ENCODE measurements at regions not wholly inside any gene's neighbourhood (a gene's known extent, or its start where the extent isn't known, plus 50 kb on each side); places are given as distances from the start of the nearest gene placed in this dataset.
A peak's percentile ranks its signal among the peaks of the same experiment; 100 is the strongest.
"Not testable (repeated sequence)": the region's sequence is repeated elsewhere in the genome, so short reads cannot be mapped to it uniquely, and the experiment has no call there.

DNA sequence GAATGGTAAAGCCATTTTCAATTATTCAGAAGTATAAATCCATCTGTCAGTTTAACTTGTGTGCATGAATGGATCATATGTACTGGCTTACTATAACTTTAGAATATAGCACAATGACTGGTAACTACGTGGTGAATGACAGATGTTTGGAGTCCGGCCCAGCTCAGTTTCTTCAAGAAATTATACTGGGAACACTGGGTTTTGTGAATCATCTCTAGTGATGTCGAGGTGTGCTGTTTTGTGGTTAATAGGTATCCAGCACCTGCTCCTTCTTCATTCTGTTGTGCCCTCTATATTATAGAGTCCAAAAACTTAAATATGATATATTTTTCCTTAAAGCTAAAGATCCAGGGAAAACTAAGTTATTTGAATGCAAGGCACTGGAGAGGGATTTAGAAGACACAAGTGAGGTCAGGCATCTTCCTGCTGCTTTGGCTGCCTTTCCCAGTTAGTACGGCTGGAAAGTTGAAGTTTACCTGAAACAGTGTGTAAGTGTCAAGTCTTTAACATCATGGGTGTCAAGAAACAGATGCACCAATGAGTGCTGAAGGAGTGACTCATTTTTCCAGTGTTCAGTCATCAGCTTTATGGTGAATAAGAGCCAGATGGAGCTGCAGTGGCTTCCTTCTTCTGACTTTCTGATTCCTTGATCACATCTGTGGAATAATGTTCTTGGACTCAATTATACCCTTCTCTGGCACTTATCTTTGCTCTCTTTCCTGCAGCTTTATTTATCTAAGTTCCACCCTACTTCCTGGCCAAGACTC is 1079.5 kb upstream of the CELF4 start:
- no peak for DNase-seq

DNA sequence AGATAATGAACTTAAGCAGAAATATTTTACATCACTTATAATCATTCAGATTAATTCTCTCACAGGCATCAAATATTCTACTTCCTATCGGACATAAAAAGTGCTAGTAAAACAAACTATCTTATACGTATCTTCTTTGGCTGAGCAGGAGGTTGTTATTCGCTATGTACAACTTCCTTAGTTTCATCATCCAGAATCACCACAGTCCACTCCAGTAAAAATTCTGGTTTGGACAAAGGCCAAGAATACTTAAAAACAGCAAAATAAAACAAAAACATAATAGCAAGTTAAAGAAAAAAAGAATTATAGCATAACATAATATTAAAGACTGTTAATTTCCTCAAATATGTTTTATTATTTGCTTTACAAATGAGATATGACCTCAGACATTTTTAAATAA is 1077.1 kb upstream of the CELF4 start:
- no peak for DNase-seq

DNA sequence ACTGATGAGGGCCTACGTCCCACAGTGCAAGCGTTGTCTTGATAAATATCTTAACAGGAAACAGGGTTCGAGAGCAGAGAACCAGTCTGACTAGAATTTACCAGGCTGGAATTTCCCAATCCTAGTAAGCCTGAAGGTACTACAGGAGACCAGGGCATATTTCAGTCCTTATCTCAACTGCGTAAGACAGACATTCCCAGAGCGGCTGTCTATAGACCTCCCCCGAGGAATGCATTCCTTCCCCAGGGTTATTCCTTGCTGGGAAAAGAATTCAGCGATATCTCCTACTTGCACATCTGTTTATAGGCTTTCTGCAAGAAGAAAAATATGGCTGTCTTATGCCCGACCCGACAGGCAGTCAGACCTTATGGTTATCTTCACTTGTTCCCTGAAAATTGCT is 1074.1 kb upstream of the CELF4 start:
- not testable (repeated sequence) for DNase-seq

DNA sequence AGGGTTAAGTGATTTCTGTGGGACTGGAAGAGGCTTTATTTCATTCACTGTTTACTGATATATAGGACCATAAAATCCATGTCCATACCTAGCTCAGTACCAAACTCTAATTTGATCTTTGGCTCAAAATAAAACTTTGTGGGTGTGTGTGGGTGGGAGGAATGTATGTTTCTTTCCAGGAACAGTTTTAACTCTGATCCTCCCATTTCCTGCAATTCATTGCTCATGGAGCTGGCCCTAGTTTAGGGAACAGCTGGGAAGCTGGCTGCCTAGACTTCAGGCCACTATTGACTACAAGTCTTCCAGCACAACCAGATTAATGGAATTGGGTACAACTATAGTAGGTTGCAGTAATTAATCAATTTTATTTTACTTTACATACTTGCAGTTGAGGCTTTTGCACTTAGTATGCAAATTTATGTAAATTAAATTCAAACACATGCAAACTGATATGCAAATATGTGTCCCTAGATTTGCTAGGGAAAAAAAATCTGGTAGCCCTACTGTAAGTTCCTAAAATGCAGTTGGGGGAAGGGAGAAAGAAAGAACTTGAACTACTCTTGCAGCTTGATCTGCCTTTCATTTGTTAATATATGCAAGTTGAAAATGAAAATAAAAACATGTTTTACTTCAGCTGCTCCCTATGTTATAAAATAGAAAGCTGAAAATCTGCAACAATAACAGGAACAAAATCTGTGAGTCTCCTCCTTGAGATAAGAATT is 1070.3 kb upstream of the CELF4 start:
- no peak for DNase-seq

- DNase-seq: no peak
Observed at GRCh38 chr18:38634117-38634516, 1068.5 kb upstream of the CELF4 start.

GRCh38 chr18:38633333-38633732 is 1067.7 kb upstream of the CELF4 start:
- DNase-seq: no peak

GRCh38 chr18:38619129-38619528 is 1053.5 kb upstream of the CELF4 start:
- no peak for DNase-seq

DNA sequence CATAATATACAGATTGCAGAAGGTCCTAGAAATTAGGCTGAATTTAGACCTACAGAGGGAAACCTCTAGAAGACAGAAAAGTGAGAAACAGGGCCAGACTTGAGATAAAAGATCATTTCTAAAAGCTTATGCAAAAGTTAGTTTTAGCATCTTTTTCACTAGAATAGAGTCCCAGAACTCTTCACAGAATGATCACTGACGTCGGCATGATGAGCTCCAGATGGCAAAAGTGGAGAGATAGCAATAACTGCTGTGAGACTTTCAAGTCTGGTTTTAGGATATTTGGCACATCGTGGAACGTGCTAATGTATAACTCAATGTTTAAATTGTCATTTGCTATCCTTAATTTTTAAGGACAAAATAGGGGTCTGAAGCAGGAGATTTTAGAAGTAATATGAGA is 1050.7 kb upstream of the CELF4 start:
- DNase-seq: no peak

DNA sequence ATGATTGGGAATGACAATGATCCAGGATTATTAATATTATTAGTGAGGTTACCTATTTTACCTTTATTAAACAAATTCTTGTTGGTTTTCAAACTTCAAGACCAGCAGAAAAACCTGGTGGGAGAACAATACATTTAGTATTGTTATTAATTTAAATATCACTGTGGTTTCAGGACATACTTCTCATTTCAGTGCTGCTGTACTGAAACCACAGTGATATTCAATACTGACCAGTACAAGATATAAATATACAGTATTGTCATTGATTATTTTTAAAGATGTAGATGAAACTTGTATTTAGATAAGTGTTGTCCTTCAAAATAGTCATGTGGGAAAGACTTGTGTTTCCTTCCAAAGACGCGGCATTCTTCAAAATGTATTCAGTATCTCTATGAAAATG is 1047.3 kb upstream of the CELF4 start:
- no peak for DNase-seq

DNA sequence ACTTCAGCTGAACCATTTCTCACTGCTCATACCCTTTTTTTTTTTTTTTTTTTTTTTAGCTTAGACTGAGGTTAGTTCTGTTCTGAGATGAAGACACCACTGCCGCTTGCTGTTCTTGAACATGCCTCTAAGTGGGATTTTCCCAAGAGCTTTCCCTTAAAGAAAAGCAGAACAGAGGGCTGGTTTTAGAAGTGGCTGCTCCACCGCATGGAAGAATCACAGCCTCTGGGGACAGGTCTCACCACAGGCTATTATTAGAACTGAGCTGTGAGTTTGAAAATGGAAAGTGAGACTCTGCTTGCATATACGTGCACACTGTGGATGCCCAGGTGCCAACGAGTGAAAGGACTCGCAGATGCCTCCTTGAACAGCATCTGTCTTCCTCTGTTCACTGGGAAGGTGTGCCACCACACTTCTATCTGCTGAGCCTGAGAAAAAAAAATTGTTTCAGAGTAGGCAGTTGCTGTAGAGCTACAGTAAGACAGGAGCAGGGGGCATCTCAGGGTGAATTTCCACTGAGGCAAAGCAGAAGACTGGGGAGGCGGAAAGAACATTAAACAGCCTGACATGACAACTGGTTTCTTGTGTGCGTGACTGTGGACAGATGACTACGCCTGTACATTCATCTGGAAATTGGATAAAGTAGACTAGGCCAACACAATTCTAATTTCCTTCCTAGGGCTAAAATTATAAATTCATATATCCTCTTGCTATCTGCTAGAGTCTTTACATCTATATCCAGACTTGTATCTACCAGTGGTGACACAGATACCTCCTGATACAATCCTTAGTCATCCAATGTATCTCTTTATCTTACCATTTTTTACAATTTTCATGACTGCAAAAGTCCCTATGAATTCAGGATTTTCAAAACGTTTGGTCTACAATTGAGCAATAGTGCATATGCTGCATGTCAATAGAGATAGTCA is 1045.7 kb upstream of the CELF4 start:
- no peak for DNase-seq

DNA sequence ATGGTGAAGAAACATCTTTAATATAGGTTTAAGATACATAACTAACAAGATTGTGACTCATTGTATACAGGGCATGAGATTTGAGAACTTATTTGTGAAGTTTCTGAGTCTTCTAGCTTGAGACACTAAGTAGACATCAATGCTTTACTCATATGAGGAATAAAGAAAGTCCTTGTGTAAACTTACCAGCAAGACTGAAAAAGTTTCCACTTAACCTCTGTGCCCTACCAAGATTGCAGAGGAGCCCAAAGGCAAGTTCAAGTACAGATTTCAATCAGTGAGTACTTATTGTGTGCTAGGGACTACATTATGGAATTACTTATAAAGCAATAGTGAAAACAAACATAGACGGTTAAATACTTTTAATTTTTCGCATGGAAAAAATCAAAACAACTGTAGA is 1041.2 kb upstream of the CELF4 start:
- DNase-seq: no peak

- no peak for DNase-seq
Observed at GRCh38 chr18:38602341-38602740, 1036.7 kb upstream of the CELF4 start.

GRCh38 chr18:38587571-38587970 is 1022.0 kb upstream of the CELF4 start:
- no peak for DNase-seq

DNA sequence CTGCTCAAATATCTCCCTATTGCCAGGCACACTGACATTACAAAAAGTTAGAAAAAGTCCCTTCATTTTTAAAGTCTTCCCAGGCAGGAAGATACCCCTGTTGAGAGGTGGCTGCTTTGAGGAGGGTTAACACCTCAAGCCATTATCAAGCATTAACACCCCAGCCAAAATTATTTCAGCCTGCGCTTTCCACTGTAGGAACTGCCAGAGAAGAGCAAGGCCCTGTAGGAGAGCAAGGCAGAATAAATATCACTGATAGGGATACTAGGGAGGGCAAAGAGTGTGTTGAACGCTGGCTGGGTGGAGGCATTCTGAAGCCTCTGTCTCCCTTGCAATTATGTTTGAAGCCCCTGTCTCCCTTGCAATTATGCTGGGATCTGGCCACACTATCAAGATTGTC is 1020.7 kb upstream of the CELF4 start:
- no peak for DNase-seq

GRCh38 chr18:38579764-38580163 is 1014.2 kb upstream of the CELF4 start:
- DNase-seq: no peak

DNA sequence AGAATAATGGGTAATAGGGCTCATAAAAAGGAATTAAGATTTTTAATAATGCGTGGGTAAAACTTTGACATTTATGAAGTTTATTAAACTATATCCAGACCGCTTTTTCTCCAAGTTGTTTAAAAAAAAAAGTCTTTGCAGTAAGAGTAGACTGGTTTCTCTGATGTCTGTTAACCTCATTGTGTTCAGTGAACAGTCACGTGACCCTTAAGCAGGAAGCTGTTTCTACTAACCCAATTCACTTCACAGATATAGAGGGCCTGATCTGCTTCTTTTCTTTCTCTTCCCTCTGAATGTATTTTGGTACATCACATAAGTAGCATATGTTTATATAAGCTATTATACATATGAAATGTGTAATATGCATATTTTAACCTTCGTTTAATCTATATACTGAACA is 1011.3 kb upstream of the CELF4 start:
- no peak for DNase-seq

DNA sequence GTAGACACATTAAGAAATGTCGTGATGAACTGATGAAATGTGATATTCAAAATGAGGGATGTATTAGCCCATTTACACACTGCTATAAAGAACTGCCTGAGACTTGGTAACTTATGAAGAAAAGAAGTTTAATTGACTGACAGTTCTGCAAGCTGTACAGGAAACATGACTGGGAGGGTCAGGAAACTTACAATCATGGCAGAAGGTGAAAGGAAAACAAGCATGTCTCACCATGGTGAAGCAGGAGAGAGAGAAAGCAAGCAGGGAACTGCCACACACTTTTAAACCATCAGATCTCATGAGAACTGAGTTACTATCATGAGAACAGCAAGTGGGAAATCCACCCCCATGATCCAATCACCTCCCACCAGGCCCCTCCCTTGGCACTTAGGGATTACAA is 1010.8 kb upstream of the CELF4 start:
- DNase-seq: no peak

DNA sequence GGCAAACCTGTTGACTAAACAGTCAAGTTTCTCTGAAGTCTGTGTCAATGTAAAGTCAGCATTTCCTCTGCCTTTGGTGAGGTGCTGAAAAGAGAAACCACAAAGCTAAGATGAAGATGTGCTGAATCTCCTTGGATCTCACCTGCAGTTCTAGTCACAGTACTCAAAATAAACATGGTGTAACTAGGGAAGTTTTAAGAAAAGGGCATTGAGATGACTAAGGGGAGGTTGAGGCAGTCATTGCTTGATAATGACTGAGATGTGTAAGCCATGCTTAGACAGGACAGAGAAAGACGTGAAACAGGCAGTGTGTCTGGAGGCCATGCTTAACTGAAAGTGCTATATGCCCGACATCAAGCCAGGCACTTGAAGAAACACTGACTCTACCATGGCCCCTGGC is 1010.0 kb upstream of the CELF4 start:
- DNase-seq: no peak

DNA sequence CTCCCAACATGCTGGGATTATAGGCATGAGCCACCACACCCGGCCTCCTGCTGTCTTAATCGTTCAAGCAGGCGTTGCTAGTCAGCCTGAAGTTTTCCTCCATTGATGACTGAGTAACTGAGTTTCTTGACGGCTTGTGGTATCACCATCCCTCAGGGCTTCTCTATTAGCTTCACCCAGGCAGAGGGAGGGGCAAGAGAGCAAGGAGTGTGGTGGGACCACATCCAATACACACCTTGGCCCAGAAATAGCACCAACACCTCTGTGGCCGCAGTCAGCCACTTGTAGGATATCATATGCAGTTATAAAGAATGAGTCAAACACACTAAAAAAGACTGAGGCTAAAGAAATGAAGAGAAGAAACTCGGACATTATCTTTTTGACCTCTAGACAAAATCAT is 1009.4 kb upstream of the CELF4 start:
- DNase-seq: no peak

DNA sequence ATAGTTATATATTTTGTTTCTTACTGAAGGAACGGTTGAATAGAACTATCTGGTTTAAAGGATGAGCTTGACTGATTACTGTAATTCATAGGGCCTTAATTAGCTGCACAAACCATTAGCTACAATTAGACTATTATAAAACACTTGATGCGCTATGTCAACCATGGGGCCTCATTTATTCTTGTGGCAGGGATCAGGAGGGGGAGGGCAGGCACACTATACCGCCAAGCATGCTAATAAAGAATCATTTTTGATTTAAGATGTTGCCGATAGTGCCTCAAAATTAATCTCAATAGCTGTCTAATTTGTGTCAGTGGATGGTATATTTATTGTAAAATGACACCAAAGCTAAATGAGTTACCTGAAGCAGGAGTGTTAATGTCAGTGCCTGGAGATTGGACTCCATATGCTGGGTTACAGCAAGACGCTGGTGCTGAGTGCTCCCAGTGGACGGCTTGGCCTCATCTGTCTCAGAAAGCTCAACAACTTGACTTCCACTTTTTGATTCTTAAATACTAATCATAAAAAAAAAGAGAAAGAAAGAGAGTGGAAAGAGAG is 1007.0 kb upstream of the CELF4 start:
- peak; percentile 26 for DNase-seq

DNA sequence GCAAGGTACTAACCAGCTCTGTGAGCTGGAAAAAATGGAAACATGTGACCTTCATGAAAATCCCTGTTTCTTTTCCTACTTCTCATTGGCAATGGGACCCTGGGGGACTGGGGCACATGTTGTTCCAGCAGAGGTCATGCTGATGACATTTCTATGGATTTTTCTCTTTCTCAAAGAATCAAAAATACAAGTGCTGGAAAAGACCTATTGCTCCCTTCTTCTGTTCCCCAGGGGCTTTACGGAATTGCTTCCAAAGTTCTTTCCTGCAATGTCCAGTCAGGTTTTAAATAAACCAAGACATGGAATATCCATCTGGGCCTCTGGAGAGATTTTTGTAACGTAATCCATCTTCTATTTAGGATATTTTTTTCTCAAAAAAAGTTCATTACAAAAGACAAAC is 1006.1 kb upstream of the CELF4 start:
- DNase-seq: no peak

DNA sequence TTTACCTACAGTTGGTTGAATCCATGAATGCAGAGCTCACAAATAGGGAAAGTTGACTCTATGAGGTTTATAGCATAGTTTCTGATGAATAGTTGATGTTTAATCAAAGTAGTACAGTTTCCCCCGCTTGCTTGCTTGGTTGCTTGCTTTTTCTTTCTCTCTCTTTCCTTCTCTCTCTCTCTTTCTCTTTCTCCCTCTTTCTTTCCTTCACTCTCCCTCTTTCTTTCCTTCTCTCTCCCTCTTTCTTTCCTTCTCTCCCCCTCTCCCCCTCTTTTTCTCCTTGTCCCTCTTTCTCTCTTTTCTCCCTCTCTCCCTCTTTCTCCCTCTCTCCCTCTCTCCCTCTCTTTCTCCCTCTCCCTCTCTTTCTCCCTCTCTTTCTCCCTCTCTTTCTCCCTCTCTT is 999.9 kb upstream of the CELF4 start:
- no peak for DNase-seq

DNA sequence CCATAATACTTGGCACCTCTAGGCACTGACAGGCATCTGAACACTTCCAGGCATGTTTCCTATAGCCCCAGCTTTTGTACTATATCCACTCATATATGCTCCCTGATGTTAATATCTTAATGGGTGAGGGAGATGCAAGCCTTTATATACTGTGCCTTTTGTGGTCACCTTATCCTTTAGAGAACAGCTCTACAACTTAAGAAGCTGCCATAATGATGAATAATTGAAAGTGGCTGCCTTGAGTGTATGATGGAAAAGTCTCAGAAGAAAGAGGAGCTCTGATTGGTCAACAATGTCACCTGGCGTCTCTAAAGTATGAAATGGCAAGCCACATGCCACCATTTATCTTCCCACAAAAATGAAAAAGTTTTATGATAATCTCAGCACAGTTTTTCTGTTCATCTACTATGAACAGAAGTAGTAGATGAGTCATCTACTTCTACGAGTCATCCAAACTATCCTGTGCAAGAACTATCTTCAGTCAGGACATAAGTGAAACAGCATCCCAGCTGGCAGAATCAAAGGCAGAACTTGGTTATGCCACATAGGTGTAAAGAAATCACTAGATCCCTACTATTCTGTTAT is 997.9 kb upstream of the CELF4 start:
- DNase-seq: no peak

All from NCI-H1092 treated with DMSO at 0.1 percent for 48 hours (cell line).